ENCODE measurements at regions not wholly inside any gene's neighbourhood (a gene's known extent, or its start where the extent isn't known, plus 50 kb on each side); places are given as distances from the start of the nearest gene placed in this dataset.

DNA sequence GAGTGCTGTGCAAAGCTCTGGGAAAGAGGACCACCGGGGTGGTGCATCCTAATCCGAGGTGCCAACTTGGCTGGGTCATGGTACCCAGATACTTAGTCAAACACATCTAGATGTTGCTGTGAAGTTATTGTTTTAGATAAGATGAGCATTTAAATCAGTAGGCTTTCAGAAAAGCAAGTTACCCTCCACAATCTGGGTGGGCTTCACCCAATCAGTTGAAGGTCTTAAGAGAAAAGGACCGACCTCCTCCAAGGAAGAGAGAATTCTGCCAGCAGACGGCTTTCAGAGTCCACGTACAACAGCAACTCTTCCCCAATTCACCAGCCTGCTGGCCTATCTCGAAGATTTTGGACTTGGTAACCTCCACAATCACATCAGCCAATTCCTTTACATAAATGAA is 338.1 kb downstream of the C16orf95 start:
- Mint-ChIP-seq H3K4me1 (ENCODE audit: low read depth) (no peaks in the 10 kb centered on the region), H3K27me3 (peaks cover 7% of the 10 kb centered on the region), H3K9me3 (no peaks in the 10 kb centered on the region), H3K4me3 (no peak overlapping the region), H3K36me3 (ENCODE audit: low read depth) (no peaks in the 10 kb centered on the region), H3K27ac (no peak overlapping the region)
- no peak for DNase-seq

DNA sequence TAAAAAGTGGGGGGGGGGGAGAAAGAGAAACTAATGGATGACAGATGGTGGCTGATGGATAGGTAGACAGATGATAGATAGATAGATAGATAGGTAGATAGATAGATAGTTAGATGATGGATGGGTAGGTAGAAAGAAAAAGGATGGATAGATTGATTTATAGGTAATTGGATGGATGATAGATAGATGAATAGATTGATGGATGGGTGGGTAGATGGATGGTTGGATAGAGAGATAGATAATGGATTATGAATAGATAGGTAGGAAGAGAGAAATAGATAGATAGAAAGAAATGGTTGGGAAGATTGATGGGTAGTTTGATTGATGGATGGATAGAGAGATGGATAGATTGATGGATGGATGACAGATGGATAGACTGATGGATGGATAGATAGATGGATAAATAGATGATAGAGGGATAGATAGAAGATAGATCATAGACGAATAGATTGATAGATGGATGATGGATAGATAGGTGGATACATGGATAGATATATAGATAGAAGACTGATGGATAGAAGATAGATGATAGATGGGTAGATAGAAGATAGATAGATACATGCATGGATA is 337.1 kb downstream of the C16orf95 start:
- Mint-ChIP-seq H3K4me1 (ENCODE audit: low read depth) (no peaks in the 10 kb centered on the region), H3K4me3 (no peak overlapping the region), H3K36me3 (ENCODE audit: low read depth) (no peaks in the 10 kb centered on the region), H3K9me3 (no peaks in the 10 kb centered on the region), H3K27me3 (peaks cover 7% of the 10 kb centered on the region), H3K27ac (no peak overlapping the region)
- DNase-seq = no peak

DNA sequence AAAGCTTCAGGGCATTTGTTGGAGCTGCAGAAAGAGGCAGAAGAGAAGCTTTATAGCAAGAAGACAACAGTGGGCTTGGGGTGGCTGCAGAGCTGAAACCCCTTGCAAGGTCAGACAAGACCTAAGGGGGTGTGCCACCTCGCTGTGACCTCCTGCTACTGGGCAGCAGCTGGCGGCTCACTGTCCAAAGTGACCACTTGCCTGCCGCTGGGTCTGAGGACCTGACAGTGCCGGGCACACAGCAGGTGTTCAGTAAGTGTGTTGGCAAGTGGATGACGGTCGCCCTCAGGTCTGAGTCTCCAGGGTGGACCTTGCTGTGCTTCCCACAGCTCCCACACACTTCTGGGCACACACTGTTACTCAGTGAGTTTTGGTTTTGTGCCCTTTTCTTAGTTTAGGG is 336.5 kb downstream of the C16orf95 start:
- Mint-ChIP-seq H3K27ac (no peak overlapping the region), H3K36me3 (ENCODE audit: low read depth) (no peaks in the 10 kb centered on the region), H3K9me3 (no peaks in the 10 kb centered on the region), H3K4me3 (no peak overlapping the region), H3K4me1 (ENCODE audit: low read depth) (no peaks in the 10 kb centered on the region), H3K27me3 (peaks cover 7% of the 10 kb centered on the region)
- no peak for DNase-seq

DNA sequence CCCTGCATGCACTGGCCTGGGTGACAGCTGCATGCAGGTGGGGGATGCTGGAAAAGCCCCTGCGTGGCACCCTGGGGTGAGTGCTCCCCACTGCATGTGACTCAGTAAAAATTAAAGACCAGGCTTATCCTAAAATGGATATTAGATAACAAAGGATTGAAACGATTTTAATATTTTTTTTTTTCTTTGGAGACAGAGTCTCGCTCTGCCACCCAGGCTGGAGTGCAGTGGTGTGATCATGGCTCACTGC is 334.9 kb downstream of the C16orf95 start:
- H3K4me1 Mint-ChIP-seq (ENCODE audit: low read depth) = no peaks in the 10 kb centered on the region
- no peaks in the 10 kb centered on the region for H3K36me3 Mint-ChIP-seq (ENCODE audit: low read depth)
- no peak overlapping the region for H3K4me3 Mint-ChIP-seq
- no peak overlapping the region for H3K27ac Mint-ChIP-seq
- no peak for DNase-seq
- peaks cover 5% of the 10 kb centered on the region for H3K27me3 Mint-ChIP-seq
- no peaks in the 10 kb centered on the region for H3K9me3 Mint-ChIP-seq

DNA sequence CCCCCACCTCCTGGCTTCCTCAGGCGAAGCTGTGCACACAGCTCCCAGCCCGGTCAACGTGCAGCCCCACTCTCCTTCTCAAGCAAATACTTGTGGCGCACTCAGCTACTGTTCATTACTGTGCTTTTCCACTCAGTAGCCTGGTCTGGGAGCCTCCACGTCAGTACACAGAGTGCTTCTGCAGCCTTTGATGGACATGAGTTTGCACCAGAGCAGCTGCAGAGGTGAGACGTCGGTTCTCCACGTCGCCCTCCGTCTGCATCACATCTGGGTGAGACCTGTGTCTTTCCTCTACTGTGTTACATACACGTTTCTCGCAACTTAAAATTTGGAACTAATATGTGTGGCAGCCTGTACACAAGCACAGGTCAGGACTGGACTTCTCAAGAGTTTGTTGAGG is 334.3 kb downstream of the C16orf95 start:
- H3K27ac Mint-ChIP-seq = no peak overlapping the region
- DNase-seq = no peak
- no peaks in the 10 kb centered on the region for H3K9me3 Mint-ChIP-seq
- H3K4me1 Mint-ChIP-seq (ENCODE audit: low read depth) = no peaks in the 10 kb centered on the region
- H3K36me3 Mint-ChIP-seq (ENCODE audit: low read depth) = no peaks in the 10 kb centered on the region
- H3K27me3 Mint-ChIP-seq = peaks cover 2% of the 10 kb centered on the region
- no peak overlapping the region for H3K4me3 Mint-ChIP-seq

DNA sequence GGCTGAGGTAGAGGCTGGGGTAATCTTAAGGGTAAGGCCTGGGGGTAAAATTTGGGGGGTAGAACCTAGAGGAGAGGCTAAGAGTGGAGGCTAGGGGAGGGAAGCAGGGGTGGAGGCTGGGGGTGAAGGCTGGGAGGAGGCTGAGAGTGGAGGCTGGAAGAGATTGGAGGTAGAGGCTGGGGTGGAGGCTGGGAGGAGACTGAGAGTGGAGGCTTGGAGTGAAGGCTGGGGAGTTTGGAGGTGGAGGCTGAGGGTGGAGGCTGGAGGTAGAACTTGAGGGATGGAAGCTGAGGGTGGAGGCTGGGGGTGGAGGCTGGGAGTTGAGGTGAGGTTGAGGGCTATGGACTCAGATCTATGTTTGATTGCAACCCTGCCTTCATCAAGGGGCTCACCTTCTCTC is 333.6 kb downstream of the C16orf95 start:
- Mint-ChIP-seq H3K9me3 (no peaks in the 10 kb centered on the region), H3K27me3 (peaks cover 2% of the 10 kb centered on the region), H3K4me3 (no peak overlapping the region), H3K27ac (no peak overlapping the region), H3K4me1 (ENCODE audit: low read depth) (no peaks in the 10 kb centered on the region), H3K36me3 (ENCODE audit: low read depth) (no peaks in the 10 kb centered on the region)
- DNase-seq = no peak

DNA sequence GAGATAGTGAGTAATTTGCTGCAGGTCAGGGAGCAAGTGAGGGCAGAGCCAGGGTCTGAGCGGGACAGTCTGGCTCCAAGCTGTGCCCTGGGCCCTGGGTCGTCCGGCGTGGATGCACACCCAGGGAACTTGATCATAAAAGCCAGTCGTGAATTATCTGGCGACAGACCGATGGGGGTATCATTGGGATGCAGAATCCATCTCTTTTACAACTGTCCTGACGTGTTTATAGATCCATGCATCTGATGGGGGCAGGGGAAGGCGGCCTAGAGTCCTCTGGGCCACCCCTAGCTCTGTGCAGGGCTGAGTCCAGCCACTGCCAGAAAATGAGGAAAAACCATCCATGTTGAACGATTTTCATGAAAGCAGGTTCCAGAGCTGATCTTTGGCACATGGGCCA is 332.8 kb downstream of the C16orf95 start:
- Mint-ChIP-seq H3K27me3 (peaks cover 2% of the 10 kb centered on the region), H3K27ac (no peak overlapping the region), H3K9me3 (no peaks in the 10 kb centered on the region), H3K4me1 (ENCODE audit: low read depth) (no peaks in the 10 kb centered on the region), H3K36me3 (ENCODE audit: low read depth) (no peaks in the 10 kb centered on the region), H3K4me3 (no peak overlapping the region)
- DNase-seq = no peak

DNA sequence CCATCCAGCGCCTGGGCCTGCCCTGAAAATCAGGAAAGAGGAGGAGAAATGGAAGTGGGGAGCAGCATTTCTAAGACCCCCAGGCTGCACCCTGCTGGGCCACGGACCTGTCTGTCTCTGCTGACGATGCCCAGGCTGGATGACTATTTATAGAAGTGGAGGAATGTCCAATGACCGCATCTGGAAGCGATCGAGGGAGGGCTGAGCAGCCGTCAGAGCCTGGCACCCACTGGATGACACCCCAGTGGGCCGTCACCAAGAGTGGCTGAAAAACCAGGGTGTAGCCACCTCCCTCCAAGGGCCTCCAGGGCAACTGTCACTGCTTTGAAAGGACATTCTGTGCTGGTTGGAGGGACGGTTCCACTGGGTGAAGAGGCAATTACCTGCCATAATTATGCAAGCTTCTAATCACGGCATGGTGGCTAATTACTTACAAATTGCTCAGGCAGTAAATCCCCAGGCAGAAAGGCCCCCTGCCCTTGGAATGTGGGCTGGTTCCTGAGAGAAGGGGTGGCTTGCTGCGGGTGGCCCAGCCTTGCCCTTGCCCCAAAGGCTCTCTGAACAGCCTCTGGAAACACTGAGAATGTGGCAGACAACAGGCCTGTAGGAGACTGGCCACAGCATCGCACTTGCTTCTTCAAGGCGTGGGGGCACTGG is 332.1 kb downstream of the C16orf95 start:
- DNase-seq = no peak
- Mint-ChIP-seq H3K36me3 (ENCODE audit: low read depth) (no peaks in the 10 kb centered on the region), H3K4me3 (no peak overlapping the region), H3K27me3 (peaks cover 8% of the 10 kb centered on the region), H3K4me1 (ENCODE audit: low read depth) (no peaks in the 10 kb centered on the region), H3K9me3 (no peaks in the 10 kb centered on the region), H3K27ac (no peak overlapping the region)

DNA sequence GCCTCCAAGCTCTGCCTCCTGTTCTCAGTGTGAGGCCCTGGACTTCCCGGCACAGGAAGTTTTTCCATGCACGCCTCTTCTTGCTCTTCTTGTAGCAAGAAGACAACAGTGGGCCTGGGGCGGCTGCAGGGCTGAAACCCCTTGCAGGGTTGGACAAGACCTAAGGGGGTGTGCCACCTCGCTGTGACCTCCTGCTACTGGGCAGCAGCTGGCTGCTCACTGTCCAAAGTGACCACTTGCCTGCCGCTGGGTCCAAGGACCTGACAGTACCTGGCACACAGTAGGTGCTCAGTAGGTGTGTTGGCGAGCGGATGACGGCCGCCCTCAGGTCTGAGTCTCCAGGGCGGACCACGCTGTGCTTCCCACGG is 331.6 kb downstream of the C16orf95 start:
- Mint-ChIP-seq H3K4me3 (no peak overlapping the region), H3K27ac (no peak overlapping the region), H3K4me1 (ENCODE audit: low read depth) (peaks cover 2% of the 10 kb centered on the region), H3K9me3 (no peaks in the 10 kb centered on the region), H3K36me3 (ENCODE audit: low read depth) (no peaks in the 10 kb centered on the region), H3K27me3 (peaks cover 13% of the 10 kb centered on the region)
- DNase-seq = no peak

DNA sequence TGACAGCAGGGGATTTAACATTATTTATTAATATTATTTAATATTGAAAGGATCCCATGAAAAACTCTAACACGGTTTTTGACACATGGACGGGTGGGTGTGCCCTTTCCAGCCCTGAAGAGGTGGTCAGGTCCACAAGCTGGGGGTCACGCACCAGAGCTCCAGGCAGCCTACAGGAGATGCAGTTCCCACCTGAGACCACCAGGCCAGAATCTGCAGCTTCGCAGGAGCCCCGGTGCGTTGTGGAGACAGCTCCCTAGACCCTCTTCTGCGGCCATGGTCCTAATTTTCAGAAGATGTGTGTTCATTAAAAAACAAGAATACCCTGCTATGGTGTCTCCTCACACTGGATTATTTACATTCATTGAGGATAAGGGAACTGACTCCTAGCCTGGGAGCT is 331.1 kb downstream of the C16orf95 start:
- H3K36me3 Mint-ChIP-seq (ENCODE audit: low read depth) = no peaks in the 10 kb centered on the region
- no peak overlapping the region for H3K4me3 Mint-ChIP-seq
- peaks cover 16% of the 10 kb centered on the region for H3K27me3 Mint-ChIP-seq
- H3K4me1 Mint-ChIP-seq (ENCODE audit: low read depth) = peaks cover 2% of the 10 kb centered on the region
- H3K9me3 Mint-ChIP-seq = no peaks in the 10 kb centered on the region
- DNase-seq = no peak
- H3K27ac Mint-ChIP-seq = no peak overlapping the region

DNA sequence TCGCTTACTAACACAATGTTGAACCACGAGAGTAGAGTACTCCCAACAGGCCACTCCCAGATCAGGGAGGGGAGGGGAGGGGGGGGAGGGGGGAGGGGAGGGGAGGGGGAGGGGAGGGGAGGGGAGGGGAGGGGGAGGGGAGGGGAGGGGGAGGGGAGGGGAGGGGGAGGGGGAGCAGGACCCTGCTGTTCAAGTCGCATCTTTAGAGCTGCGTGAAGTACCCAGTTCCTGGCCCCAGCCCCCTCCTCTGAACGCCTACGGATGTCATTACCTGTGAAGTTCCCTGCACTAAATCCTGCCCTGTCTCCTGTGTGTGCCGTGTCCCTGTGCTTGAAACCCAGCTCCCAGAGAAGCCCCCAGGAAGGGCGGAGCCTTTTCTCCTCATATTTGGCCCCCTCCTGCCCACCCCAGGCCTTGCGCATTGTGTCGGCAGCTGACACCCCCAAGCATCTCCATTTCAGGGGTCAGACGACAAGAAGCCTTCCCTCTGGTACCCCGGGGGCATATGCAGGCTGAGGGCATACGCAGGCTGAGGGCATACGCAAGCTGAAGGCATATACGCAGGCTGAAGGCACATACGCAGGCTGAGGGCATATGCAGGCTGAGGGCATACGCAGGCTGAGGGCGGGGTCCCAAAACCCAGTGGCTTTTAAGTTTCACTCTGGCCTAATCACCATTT is 330.2 kb downstream of the C16orf95 start:
- peaks cover 23% of the 10 kb centered on the region for H3K27me3 Mint-ChIP-seq
- no peaks in the 10 kb centered on the region for H3K9me3 Mint-ChIP-seq
- H3K27ac Mint-ChIP-seq = peak overlapping the region; percentile 57
- DNase-seq = no peak
- H3K36me3 Mint-ChIP-seq (ENCODE audit: low read depth) = no peaks in the 10 kb centered on the region
- H3K4me3 Mint-ChIP-seq = no peak overlapping the region
- H3K4me1 Mint-ChIP-seq (ENCODE audit: low read depth) = peaks cover 2% of the 10 kb centered on the region

DNA sequence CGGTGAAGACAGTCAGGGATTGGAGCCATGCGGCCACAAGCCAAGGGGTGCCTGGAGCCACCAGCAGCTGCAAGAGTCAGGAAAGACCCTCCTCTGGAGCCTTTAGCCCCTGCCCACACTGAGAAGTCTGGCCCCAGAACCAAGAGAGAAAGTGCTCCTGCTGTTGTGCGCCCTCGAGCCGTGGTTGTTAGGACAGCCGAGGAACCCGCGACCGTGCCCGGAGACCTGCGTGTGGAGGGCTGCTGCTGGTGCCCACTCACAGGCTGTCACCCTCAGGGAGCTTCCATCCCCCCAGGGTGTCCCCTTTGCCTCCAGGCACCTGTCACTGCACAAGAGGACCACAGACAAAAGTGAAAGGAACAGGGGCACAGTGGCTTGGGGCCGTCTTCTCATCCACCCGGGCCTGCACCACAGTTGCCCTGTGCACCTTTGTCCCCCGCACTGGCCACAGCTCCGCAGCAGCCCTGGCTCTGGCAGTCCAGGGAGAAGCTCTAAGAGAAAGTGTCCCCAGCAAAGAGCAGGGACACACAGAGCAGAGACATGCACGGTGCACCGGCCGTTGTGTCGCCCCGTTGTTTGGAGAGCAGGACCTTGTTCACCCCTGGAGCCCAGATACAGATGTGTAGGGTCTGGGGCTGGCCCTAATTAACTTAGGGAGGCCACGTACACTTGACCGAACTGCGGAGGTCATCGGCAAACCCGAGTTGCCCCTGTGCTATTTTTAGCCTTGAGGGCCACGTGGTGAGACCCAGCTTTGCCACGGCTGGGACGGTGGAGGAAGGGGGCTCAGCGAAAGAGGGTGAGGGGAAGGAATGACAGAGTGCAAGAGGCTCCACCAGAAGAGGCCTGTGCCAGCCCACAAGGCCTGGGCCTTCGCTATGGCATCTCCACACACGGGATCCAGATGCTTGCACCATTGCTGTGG is 329.2 kb downstream of the C16orf95 start:
- DNase-seq = no peak
- Mint-ChIP-seq H3K4me3 (no peak overlapping the region), H3K27me3 (peaks cover 29% of the 10 kb centered on the region), H3K36me3 (ENCODE audit: low read depth) (no peaks in the 10 kb centered on the region), H3K4me1 (ENCODE audit: low read depth) (peaks cover 2% of the 10 kb centered on the region), H3K9me3 (no peaks in the 10 kb centered on the region), H3K27ac (no peak overlapping the region)

DNA sequence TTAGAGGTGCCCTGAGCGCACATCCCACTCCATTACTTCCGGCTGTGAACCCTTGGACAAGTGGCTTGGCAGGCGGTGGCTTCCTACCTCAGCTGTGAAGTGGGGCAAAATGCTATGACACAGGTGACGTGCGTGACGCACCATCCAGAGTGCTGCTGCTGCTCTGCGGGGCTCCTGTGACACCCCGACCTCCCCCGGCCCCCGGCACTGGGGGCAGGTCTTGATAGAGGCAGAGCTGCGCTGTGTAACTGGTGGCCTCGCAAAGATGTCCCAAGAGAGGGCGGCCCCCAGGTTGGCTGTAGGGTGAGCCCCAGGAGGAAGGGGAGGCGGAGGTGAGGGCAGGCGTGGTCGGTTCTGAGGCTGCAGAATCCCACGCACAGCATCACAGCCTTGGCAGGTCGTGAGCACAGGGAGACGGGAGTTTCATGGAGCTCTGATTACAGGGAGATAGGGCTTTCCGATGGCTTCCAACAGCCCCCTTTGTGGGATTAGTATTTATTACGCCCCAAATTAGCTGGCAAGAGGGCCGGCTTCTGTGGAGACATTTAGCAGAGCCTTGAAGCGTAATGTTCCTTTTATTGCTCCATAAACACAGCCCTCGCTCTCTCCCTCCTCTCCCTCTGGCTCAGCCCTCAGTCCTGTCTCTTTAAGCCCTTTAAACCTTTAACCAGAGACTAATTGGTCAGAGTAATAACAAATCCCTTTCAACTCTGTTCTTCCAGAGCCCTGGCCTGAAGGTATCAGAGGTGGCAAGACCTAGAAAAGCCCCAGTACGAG is 328.1 kb downstream of the C16orf95 start:
- H3K4me1 Mint-ChIP-seq (ENCODE audit: low read depth) = peaks cover 2% of the 10 kb centered on the region
- no peak overlapping the region for H3K4me3 Mint-ChIP-seq
- no peaks in the 10 kb centered on the region for H3K36me3 Mint-ChIP-seq (ENCODE audit: low read depth)
- DNase-seq = no peak
- peaks cover 36% of the 10 kb centered on the region for H3K27me3 Mint-ChIP-seq
- H3K27ac Mint-ChIP-seq = no peak overlapping the region
- H3K9me3 Mint-ChIP-seq = no peaks in the 10 kb centered on the region

DNA sequence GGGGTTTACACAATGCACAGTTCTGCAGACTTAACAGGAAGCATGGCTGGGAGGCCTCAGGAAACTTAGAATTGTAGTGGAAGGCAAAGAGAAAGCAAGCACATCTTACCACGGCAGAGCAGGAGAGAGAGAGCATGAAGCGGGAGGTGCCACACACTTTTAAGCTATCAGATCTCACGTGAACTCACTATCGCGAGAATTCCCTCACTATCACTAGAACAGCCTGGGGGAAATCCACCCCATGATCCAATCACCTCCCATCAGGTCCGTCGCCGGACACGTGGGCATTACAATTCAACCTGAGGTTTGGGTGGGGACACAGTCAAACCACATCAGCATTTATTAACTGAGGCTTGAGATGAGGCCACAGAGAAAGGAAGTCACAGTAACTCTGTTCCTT is 326.7 kb downstream of the C16orf95 start:
- Mint-ChIP-seq H3K36me3 (ENCODE audit: low read depth) (no peaks in the 10 kb centered on the region), H3K27ac (no peak overlapping the region), H3K27me3 (peaks cover 42% of the 10 kb centered on the region), H3K4me1 (ENCODE audit: low read depth) (peaks cover 2% of the 10 kb centered on the region), H3K4me3 (no peak overlapping the region), H3K9me3 (no peaks in the 10 kb centered on the region)
- DNase-seq = no peak
